AG04449 (cell line): ENCODE measurements at regions not wholly inside any gene's neighbourhood (a gene's known extent, or its start where the extent isn't known, plus 50 kb on each side); places are given as distances from the start of the nearest gene placed in this dataset.

ENCODE experiments used
- CTCF ChIA-PET: fragments of 350-600 bp; formaldehyde crosslinking; extraction: SDS; loops from one replicate; lab custom pipeline; 2021; ENCODE audit warnings: antibody characterized with exemption; lab: Yijun Ruan, JAX
- POLR2A ChIA-PET: fragments of 400-600, 350-600 bp; formaldehyde crosslinking; extraction: SDS; loops from one replicate; lab custom pipeline; 2020; ENCODE audit warnings: antibody characterized with exemption, inconsistent platforms; lab: Yijun Ruan, JAX
- DNase-seq: peaks from one replicate; pipeline ENCODE4 v3.0.0-alpha.2; 2010; ENCODE audit warnings: low read depth, low spot score
- H3K4me3 ChIP-seq: 2 replicates; pipeline ENCODE4 v1.5.1; 2011; ENCODE audit warnings: low read depth, mild to moderate bottlenecking, control low read depth, low read length
- TF ChIP-seq, protein P1 (sequence below): IDR thresholded peaks from one replicate; pipeline ENCODE4 v1.5.1; 2011; ENCODE audit warnings: mild to moderate bottlenecking, moderate library complexity, low read length, control low read depth, inconsistent platforms; ENCODE audit not compliant: insufficient read depth; ENCODE audit errors: missing control alignments

DNA sequence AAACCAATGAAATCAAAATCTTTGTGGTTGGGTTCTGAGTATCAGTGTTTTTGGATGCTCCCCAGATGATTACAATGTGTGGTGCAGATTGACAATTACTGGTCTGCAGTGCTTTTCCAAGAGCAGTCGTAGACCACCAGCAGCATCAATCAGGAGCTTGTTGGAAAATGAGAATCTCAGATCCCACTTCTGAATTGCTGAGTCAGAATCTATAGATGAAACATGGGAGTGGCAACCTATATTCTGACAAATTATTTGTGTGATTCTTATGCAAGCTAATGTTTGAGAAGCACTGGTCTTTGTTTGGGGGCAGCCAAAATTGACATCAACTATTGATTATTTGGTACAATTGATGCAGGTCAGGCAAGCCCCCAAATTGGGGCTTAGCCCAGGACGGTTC is 539.9 kb upstream of the BTBD3 start:
- no peak overlapping the region for H3K4me3 ChIP-seq
- POLR2A ChIA-PET = no interaction called here
- CTCF ChIA-PET = interaction anchor here (1.5 kb wide), 1 partner anchor 10 kb away, joined by 4 read pairs; no protein-coding TSS in a partner anchor
- TF ChIP-seq, protein P1, sequence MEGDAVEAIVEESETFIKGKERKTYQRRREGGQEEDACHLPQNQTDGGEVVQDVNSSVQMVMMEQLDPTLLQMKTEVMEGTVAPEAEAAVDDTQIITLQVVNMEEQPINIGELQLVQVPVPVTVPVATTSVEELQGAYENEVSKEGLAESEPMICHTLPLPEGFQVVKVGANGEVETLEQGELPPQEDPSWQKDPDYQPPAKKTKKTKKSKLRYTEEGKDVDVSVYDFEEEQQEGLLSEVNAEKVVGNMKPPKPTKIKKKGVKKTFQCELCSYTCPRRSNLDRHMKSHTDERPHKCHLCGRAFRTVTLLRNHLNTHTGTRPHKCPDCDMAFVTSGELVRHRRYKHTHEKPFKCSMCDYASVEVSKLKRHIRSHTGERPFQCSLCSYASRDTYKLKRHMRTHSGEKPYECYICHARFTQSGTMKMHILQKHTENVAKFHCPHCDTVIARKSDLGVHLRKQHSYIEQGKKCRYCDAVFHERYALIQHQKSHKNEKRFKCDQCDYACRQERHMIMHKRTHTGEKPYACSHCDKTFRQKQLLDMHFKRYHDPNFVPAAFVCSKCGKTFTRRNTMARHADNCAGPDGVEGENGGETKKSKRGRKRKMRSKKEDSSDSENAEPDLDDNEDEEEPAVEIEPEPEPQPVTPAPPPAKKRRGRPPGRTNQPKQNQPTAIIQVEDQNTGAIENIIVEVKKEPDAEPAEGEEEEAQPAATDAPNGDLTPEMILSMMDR = no peak
- no peak for DNase-seq

DNA sequence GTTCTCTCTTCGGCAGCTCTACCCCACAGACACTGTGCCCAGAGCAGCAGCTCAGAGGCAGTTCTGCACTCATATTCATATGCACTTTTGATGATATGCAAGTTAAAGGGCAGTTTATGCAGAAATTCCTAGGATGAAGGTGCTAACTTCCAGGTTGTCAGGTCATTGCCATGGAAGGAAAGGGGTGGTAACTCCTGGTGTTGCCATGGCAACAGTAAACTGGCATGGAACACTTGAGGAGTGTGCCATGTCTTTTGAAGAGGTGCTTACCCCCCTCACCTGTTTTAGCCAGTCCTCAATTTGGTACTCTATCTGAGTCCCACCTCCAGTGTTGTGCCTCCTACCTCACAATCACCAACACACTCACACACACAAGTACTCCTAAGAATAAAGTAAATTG is 539.4 kb upstream of the BTBD3 start:
- no peak overlapping the region for H3K4me3 ChIP-seq
- TF ChIP-seq, protein P1 = no peak
- no peak for DNase-seq
- CTCF ChIA-PET = interaction anchor here (1.5 kb wide), 1 partner anchor 9 kb away, joined by 4 read pairs; no protein-coding TSS in a partner anchor
- POLR2A ChIA-PET = no interaction called here

DNA sequence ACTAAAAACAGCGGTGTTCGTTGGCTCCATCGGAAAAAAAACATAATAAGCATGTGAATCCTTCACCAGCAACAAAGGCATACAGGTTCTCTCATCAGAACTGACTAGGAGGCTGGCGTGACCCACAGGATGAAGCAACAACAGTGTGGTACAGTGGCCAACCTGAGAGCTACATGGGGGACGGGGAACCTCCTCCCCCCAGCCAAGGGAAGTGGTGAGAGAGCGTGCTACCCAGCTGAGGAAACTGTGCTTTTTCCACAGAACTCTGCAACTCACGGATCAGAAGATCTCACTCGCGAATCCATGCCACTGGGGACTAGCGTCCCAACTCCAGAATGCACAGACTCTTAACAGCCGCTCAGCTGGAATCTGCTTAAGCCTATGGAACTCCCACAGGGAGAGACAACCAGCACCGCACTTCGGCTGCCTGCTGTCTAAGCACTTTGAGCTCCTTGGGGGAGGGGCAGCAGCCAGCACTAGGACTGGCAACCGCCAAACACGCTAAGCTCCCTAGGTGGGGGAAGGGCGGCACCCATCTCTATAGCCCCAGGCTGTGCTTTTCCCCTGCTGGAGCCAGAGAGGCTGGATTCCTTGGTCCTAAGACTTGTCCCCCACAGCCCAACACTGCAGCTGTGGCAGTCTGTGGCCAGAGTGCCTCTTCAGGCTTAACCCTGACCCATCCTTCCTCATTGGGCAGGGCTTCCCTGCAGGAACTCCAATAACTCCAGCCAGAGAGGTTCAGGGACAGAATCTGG is 538.3 kb upstream of the BTBD3 start:
- ChIA-PET POLR2A (no interaction called here), CTCF (no interaction called here)
- no peak overlapping the region for H3K4me3 ChIP-seq
- no peak for DNase-seq
- TF ChIP-seq, protein P1 = no peak

DNA sequence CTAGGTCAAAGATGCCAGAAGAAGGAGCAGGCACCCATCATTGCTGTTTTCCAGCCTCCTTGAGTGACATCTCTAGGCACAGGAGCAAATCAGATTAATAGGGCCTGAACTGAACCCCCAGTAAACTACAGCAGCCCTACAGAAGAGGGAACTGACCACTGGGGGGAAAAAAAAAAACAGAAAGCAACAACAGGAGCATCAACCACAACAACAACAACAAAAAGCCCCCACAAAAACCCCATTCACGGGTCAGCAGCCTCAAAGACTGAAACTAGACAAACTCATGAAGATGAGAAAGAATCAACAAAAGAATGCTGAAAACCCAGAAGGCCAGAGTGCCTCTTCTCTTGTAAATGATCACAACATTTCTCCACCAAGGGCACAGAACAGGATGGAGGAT is 537.4 kb upstream of the BTBD3 start:
- DNase-seq = no peak
- TF ChIP-seq, protein P1 = no peak
- H3K4me3 ChIP-seq = no peak overlapping the region
- ChIA-PET CTCF (no interaction called here), POLR2A (no interaction called here)

DNA sequence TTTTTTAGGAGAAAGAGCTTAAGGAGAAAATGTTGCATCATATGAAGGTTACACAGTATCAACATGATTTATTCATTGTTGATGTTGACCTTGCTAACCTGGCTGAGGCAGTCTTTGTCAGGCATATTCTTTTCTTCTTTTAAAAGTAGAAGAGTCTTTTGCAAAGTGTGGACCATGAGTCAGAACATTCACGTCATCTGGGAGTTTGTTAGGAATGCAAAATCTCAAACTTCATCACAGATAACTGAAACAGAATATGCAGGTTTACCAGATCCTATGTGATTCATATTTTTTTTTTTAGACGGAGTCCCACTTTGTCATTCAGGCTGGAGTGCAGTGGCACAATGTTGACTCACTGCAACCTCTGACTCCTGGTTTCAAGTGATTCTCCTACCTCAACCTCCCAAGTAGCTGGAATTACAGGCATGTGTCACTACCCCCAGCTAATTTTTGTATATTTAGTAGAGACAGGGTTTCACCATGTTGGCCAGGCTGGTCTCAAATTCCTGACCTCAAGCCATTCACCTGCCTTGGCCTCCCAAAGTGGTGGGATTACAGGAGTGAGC is 530.4 kb upstream of the BTBD3 start:
- no peak overlapping the region for H3K4me3 ChIP-seq
- TF ChIP-seq, protein P1 = no peak
- CTCF ChIA-PET = interaction anchor here (1.8 kb wide), 1 partner anchor 10 kb away, joined by 4 read pairs; no protein-coding TSS in a partner anchor
- DNase-seq = peak; percentile 72
- POLR2A ChIA-PET = no interaction called here

DNA sequence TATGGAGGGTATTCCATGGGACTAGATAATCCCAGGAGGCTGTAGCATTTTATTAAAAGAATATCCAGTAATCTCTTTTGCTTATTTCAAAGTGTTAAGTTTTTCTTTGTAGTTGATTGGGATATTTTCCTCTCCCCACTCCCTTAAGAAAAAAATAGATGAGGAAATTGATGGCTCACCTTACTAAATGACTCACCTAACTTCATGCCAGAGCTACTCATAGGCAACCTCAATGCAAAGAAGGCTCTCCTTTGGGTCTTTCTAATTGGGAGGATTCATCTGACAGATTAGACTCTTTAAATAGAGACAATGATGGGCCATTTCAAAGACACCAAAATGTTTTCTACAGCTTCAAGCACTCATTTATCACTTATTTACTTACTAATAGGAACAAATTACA is 528.5 kb upstream of the BTBD3 start:
- CTCF ChIA-PET = no interaction called here
- POLR2A ChIA-PET = no interaction called here
- TF ChIP-seq, protein P1 = no peak
- no peak for DNase-seq
- no peak overlapping the region for H3K4me3 ChIP-seq
